Vagina (tissue), 2 donors: ENCODE measurements at regions not wholly inside any gene's neighbourhood (a gene's known extent, or its start where the extent isn't known, plus 50 kb on each side); places are given as distances from the start of the nearest gene placed in this dataset.

Experiments
- POLR2AphosphoS5 ChIP-seq, 2 donors: sonication (generic); formaldehyde crosslinking; IDR thresholded peaks; one replicate each; pipeline ENCODE4 v1.9.0; 2017; ENCODE audit warnings: antibody characterized with exemption in 2 of 2, mild to moderate bottlenecking in 2 of 2, low read depth in 1 of 2; ENCODE audit not compliant: insufficient read depth in 1 of 2
- TF ChIP-seq, protein P1 (sequence below), 3 experiments: fragments of 450-650 bp in 2 of 3; fragments of 200-600 bp in 1 of 3; sonication (generic) in 1 of 3; IDR thresholded peaks; one replicate each; pipeline ENCODE4 v1.5.1; 2017 to 2019; ENCODE audit warnings: antibody characterized with exemption in 3 of 3, mild to moderate bottlenecking in 2 of 3, moderate library complexity in 2 of 3

- no peak for TF ChIP-seq POLR2AphosphoS5 (IDR thresholded peaks at IDR 0.05; ENCODE audit: insufficient read depth in 1 of 2, low read depth in 1 of 2)
- TF ChIP-seq, protein P1, sequence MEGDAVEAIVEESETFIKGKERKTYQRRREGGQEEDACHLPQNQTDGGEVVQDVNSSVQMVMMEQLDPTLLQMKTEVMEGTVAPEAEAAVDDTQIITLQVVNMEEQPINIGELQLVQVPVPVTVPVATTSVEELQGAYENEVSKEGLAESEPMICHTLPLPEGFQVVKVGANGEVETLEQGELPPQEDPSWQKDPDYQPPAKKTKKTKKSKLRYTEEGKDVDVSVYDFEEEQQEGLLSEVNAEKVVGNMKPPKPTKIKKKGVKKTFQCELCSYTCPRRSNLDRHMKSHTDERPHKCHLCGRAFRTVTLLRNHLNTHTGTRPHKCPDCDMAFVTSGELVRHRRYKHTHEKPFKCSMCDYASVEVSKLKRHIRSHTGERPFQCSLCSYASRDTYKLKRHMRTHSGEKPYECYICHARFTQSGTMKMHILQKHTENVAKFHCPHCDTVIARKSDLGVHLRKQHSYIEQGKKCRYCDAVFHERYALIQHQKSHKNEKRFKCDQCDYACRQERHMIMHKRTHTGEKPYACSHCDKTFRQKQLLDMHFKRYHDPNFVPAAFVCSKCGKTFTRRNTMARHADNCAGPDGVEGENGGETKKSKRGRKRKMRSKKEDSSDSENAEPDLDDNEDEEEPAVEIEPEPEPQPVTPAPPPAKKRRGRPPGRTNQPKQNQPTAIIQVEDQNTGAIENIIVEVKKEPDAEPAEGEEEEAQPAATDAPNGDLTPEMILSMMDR (IDR thresholded peaks at IDR 0.05) = no peak
These were observed 516.8 kb downstream of the ACTR3B start for GRCh38 chr7:153276394-153276793.
